Renal cortical epithelial cell (primary cell): ENCODE measurements at regions not wholly inside any gene's neighbourhood (a gene's known extent, or its start where the extent isn't known, plus 50 kb on each side); places are given as distances from the start of the nearest gene placed in this dataset.
"Not testable (repeated sequence)": the region's sequence is repeated elsewhere in the genome, so short reads cannot be mapped to it uniquely, and the experiment has no call there.

Experiments used
- DNase-seq: peaks from one replicate; pipeline ENCODE4 v3.0.0-alpha.2; 2011; ENCODE audit warnings: low read depth

DNA sequence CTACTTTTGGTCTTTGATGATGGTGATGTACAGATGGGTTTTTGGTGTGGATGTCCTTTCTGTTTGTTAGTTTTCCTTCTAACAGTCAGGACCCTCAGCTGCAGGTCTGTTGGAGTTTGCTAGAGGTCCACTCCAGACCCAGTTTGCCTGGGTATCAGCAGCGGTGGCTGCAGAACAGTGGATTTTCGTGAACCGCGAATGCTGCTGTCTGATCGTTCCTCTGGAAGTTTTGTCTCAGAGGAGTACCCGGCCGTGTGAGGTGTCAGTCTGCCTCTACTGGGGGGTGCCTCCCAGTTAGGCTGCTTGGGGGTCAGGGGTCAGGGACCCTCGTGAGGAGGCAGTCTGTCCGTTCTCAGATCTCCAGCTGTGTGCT is 56.6 kb upstream of the TNFAIP8 start:
- not testable (repeated sequence) for DNase-seq

GRCh38 chr5:119299615-119300310 is 56.1 kb upstream of the TNFAIP8 start:
- not testable (repeated sequence) for DNase-seq

DNA sequence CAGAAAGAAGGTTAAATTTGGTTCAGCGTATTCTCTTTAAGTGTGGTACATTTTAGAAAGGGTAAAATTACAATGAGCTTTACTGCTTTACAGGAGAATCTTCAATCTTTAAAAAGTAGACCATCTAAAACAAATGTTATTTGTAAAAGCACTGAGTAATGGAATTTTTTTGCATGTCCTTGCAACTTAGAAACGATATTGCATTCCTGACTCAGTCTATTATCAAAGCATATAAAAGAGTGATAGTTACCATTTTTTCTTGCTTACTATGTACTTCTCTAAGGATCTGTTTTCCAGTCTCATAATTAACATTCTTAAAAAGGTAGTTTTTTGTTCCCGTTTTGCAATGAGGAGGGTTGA is 55.5 kb upstream of the TNFAIP8 start:
- DNase-seq: no peak

GRCh38 chr5:119301210-119301609 is 54.6 kb upstream of the TNFAIP8 start:
- DNase-seq: no peak

GRCh38 chr5:119301906-119302305 is 53.9 kb upstream of the TNFAIP8 start:
- no peak for DNase-seq

- DNase-seq: no peak
These were observed 53.4 kb upstream of the TNFAIP8 start for GRCh38 chr5:119302449-119302848.

DNA sequence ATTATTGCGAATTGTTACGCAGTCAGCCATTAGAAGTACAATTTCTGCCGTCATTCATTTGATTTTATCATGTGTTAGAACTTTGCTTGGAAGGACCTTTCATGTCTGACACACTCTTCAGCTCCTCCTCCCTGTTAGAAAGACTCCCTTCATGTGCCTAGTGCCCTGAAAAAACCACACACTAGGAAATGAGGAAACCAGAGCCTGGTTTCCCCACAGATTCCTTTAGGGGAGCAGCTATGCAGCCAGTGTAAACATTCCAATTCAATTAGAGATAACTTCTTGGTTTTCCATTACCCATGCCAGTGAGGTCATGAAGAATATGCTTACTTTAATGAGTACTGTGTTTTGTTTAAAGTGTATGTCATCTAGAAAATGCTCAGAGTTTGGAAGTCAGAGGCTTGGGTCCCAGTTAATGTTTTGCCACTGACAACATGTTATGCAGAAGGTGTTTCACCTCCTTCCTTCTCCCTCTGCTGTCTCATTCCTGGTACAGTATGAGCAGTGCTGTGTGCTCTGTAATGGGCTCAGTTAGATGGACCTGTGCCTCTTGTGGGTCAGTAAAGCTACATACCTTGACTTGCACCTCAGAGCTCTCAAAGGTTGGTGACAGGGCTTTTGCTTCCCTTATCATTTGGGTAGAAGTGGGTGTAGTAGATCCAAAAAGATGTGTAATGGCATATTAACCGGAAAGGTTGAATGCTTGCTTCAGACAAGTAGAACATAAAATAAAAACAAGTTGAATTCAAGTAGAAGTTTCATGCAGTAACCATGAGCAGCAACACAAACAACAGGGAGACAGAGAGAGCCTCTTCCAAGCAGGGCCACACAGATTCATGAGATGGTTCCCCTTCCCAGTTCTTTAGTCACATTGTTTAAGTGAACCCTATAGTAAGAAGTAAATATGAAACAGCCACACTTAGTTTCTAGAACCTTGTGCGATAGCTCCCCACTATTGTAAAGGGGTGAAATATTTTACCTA is 52.6 kb upstream of the TNFAIP8 start:
- DNase-seq: peak; percentile 100

DNA sequence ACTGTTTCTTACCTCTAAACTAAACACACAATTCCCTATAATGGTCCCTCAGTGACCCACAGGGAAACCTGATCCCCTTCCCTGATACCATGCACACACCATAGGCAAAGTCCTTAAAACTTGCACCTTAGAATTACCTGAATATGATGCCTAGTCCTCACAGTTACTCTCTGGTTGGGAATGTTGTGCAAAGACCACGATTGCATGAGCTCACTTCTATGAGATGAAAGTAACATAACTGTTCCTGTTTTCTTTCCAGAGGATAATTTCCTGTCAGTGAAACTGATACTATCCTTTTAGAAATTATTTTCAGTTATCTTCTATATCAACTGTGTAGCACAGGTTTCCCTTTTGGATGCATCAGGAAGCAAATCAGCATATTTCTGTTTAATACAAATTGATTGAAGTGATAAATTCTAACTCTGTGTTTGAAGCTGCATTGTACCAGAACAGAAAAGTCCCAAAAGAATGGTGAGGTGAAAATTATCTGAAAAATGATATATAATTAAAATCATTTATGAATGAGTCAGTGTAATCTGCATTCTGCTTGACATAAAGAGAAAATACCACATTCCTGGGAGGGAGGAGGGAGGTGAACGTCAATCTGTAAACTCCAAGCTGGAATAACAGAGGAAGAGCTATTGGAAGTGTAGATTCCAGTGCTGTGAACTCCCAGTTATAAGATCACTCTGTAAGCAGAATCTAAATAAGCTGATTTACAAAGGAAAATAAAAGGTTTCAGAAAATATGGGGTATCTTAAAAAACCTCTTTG is 51.2 kb upstream of the TNFAIP8 start:
- DNase-seq: no peak
